ENCODE measurements at regions not wholly inside any gene's neighbourhood (a gene's known extent, or its start where the extent isn't known, plus 50 kb on each side); places are given as distances from the start of the nearest gene placed in this dataset.

DNA sequence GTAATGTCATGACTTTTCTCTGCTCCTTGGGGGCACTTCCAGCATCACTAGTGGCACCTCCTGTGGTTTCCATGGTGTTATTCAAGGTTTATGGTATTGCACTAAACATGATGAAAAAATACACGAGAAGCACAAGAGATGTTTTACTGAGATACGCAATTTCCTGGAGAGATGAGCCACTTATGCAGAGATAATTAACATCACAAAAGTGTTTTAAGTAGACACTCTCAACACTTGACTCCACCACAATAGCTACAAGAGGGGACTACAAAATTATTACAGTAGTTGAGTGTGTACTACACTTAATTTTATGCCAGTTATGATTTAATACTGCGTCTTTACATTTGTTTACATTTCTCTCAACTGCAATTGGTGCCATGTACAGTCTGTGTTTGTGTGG is 906.7 kb downstream of the DNAJB9 start:
- TF ChIP-seq, protein P1, sequence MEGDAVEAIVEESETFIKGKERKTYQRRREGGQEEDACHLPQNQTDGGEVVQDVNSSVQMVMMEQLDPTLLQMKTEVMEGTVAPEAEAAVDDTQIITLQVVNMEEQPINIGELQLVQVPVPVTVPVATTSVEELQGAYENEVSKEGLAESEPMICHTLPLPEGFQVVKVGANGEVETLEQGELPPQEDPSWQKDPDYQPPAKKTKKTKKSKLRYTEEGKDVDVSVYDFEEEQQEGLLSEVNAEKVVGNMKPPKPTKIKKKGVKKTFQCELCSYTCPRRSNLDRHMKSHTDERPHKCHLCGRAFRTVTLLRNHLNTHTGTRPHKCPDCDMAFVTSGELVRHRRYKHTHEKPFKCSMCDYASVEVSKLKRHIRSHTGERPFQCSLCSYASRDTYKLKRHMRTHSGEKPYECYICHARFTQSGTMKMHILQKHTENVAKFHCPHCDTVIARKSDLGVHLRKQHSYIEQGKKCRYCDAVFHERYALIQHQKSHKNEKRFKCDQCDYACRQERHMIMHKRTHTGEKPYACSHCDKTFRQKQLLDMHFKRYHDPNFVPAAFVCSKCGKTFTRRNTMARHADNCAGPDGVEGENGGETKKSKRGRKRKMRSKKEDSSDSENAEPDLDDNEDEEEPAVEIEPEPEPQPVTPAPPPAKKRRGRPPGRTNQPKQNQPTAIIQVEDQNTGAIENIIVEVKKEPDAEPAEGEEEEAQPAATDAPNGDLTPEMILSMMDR (conservative IDR thresholded peaks at IDR 0.05 in 1 of 2, IDR thresholded peaks at IDR 0.05 in 1 of 2; ENCODE audit: low read depth in 1 of 2, low read length in 2 of 2): no peak
- TF ChIP-seq EZH2 (IDR thresholded peaks at IDR 0.05; ENCODE audit: low read length, missing control alignments): no peak

All from fibroblast of lung (primary cell).